Mesenchymal stem cell (in vitro differentiated cells and primary cell): ENCODE measurements at regions not wholly inside any gene's neighbourhood (a gene's known extent, or its start where the extent isn't known, plus 50 kb on each side); places are given as distances from the start of the nearest gene placed in this dataset.
"Not testable (repeated sequence)": the region's sequence is repeated elsewhere in the genome, so short reads cannot be mapped to it uniquely, and the experiment has no call there.

Source experiments
- DNase-seq: peaks from one replicate; pipeline ENCODE4 v3.0.0-alpha.2; 2013
- H2AFZ ChIP-seq: one replicate; pipeline ENCODE4 v1.6.1; 2013; ENCODE audit warnings: low read depth, mild to moderate bottlenecking, control low read depth, inconsistent platforms, low read length, moderate library complexity
- H2AK5ac ChIP-seq: 2 replicates; pipeline ENCODE4 v1.6.1; 2013; ENCODE audit warnings: low read length, moderate library complexity, mild to moderate bottlenecking, inconsistent platforms; ENCODE audit not compliant: severe bottlenecking
- H2BK120ac ChIP-seq: one replicate; pipeline ENCODE4 v1.6.1; 2013; ENCODE audit warnings: low read depth, mild to moderate bottlenecking, inconsistent platforms, low read length, moderate library complexity
- H2BK12ac ChIP-seq, 2 experiments: one replicate each; pipeline ENCODE4 v1.6.1; 2013; ENCODE audit warnings: inconsistent platforms in 2 of 2, low read length in 2 of 2, mild to moderate bottlenecking in 2 of 2, moderate library complexity in 2 of 2, control low read depth in 1 of 2
- H2BK15ac ChIP-seq: one replicate; pipeline ENCODE4 v1.6.1; 2013; ENCODE audit warnings: mild to moderate bottlenecking, low read depth, inconsistent platforms; ENCODE audit not compliant: poor library complexity, severe bottlenecking
- H2BK5ac ChIP-seq: 2 replicates; pipeline ENCODE4 v1.6.1; 2013; ENCODE audit warnings: low read depth, mild to moderate bottlenecking, low read length, control low read depth, inconsistent platforms; ENCODE audit not compliant: poor library complexity, severe bottlenecking
- H3K14ac ChIP-seq, 2 experiments: one replicate each; pipeline ENCODE4 v1.6.1; 2013; ENCODE audit warnings: inconsistent platforms in 2 of 2, low read length in 2 of 2, control low read depth in 1 of 2, mild to moderate bottlenecking in 1 of 2, moderate library complexity in 1 of 2
- H3K18ac ChIP-seq, 2 experiments: one replicate each; pipeline ENCODE4 v1.6.1; 2013; ENCODE audit warnings: inconsistent platforms in 2 of 2, low read length in 2 of 2, control low read depth in 1 of 2, low read depth in 1 of 2, mild to moderate bottlenecking in 1 of 2
- H3K23ac ChIP-seq, 2 experiments: one replicate each; pipeline ENCODE4 v1.6.1; 2013; ENCODE audit warnings: inconsistent platforms in 2 of 2, low read length in 2 of 2, mild to moderate bottlenecking in 2 of 2, moderate library complexity in 2 of 2, control low read depth in 1 of 2
- H3K27ac ChIP-seq: 2 replicates; pipeline ENCODE4 v1.5.1; 2013; ENCODE audit warnings: mild to moderate bottlenecking, moderate library complexity, low read length, control low read depth, inconsistent platforms; ENCODE audit not compliant: poor library complexity, severe bottlenecking
- H3K27me3 ChIP-seq, 2 experiments: 2 replicates each; pipeline versions ENCODE4 v1.6.1 to v1.7.0; 2013; ENCODE audit warnings: low read length in 2 of 2, mild to moderate bottlenecking in 2 of 2, moderate library complexity in 2 of 2, control low read depth in 1 of 2, inconsistent platforms in 1 of 2; ENCODE audit not compliant: control insufficient read depth in 1 of 2, insufficient read depth in 1 of 2
- H3K36me3 ChIP-seq, 2 experiments: 2 replicates each; pipeline versions ENCODE4 v1.6.1 to v1.7.0; 2013; ENCODE audit warnings: low read length in 2 of 2, control low read depth in 1 of 2, inconsistent platforms in 1 of 2, low read depth in 1 of 2, mild to moderate bottlenecking in 1 of 2; ENCODE audit not compliant: insufficient read depth in 2 of 2, control insufficient read depth in 1 of 2
- H3K4ac ChIP-seq, 2 experiments: one replicate each; pipeline ENCODE4 v1.6.1; 2013; ENCODE audit warnings: inconsistent platforms in 2 of 2, low read length in 2 of 2, mild to moderate bottlenecking in 2 of 2, moderate library complexity in 2 of 2, control low read depth in 1 of 2, low read depth in 1 of 2
- H3K4me1 ChIP-seq: 2 replicates; pipeline ENCODE4 v1.6.1; 2013; ENCODE audit warnings: low read depth, low read length, control low read depth; ENCODE audit not compliant: control insufficient read depth, insufficient read depth
- H3K4me2 ChIP-seq: 2 replicates; pipeline ENCODE4 v1.6.1; 2013; ENCODE audit warnings: low read length, mild to moderate bottlenecking, inconsistent platforms; ENCODE audit not compliant: poor library complexity, severe bottlenecking
- H3K4me3 ChIP-seq, 2 experiments: 2 replicates each; pipeline versions ENCODE4 v1.5.1 to v1.7.0; 2013; ENCODE audit warnings: low read length in 2 of 2, mild to moderate bottlenecking in 2 of 2, control low read depth in 1 of 2, low read depth in 1 of 2; ENCODE audit not compliant: insufficient read depth in 1 of 2
- H3K79me1 ChIP-seq: replicated peaks from 2 replicates; pipeline ENCODE4 v1.6.1; 2013; ENCODE audit warnings: mild to moderate bottlenecking, control low read depth, low read length, inconsistent platforms; ENCODE audit not compliant: poor library complexity, severe bottlenecking
- H3K9ac ChIP-seq: 2 replicates; pipeline ENCODE4 v1.7.0; 2013; ENCODE audit warnings: mild to moderate bottlenecking, low read length, moderate library complexity
- H3K9me3 ChIP-seq: 2 replicates; pipeline ENCODE4 v1.7.0; 2013; ENCODE audit warnings: mild to moderate bottlenecking, low read length; ENCODE audit not compliant: control insufficient read depth
- H4K8ac ChIP-seq: one replicate; pipeline ENCODE4 v1.6.1; 2013; ENCODE audit warnings: inconsistent platforms, mild to moderate bottlenecking, low read length, moderate library complexity
- H4K91ac ChIP-seq: one replicate; pipeline ENCODE4 v1.6.1; 2013; ENCODE audit warnings: mild to moderate bottlenecking, low read length, inconsistent platforms
- WGBS: methylation state at CpG from one replicate; pipeline ENCODE4 v1.1.7; 2013; ENCODE audit warnings: mixed read lengths; 5-methylcytosine and 5-hydroxymethylcytosine counted together

GRCh38 chr5:36507332-36507952 lies 99.0 kb upstream of the SLC1A3 start:
- Histone ChIP-seq H2AK5ac (no peak overlapping the region), H3K4me2 (no peak overlapping the region), H3K79me1 (no peaks in the 10 kb centered on the region), H3K4me1 (peaks cover 3% of the 10 kb centered on the region), H3K9ac (peak overlapping the region; percentile 30), H2BK15ac (no peak overlapping the region), H3K36me3 (no peaks in the 10 kb centered on the region), H2BK12ac (no peak overlapping the region), H3K9me3 (no peaks in the 10 kb centered on the region), H3K23ac (no peak overlapping the region), H3K18ac (no peak overlapping the region), H4K91ac (no peak overlapping the region), H2BK120ac (no peak overlapping the region), H2AFZ (no peak overlapping the region), H3K14ac (no peak overlapping the region), H3K27ac (no peak overlapping the region), H2BK5ac (no peak overlapping the region), H3K4ac (no peak overlapping the region), H3K27me3 (no peaks in the 10 kb centered on the region), H3K4me3 (no peak overlapping the region), H4K8ac (no peak overlapping the region)
- WGBS, result 61% methylated on average over 5 of the region's 6 CpGs
- DNase-seq, result peak; percentile 62

- not testable (repeated sequence) for H2BK12ac ChIP-seq, H3K18ac ChIP-seq, H3K9ac ChIP-seq, H4K91ac ChIP-seq, H3K4ac ChIP-seq, H3K4me1 ChIP-seq, H2BK5ac ChIP-seq, H3K27ac ChIP-seq, H3K23ac ChIP-seq, H2BK15ac ChIP-seq, H3K14ac ChIP-seq, H3K4me2 ChIP-seq, H3K9me3 ChIP-seq, H4K8ac ChIP-seq, H3K4me3 ChIP-seq, H3K36me3 ChIP-seq, H3K79me1 ChIP-seq, H3K27me3 ChIP-seq, H2BK120ac ChIP-seq, H2AK5ac ChIP-seq, DNase-seq, H2AFZ ChIP-seq
- 64% methylated on average over 5 of the region's 5 CpGs for WGBS
Observed at GRCh38 chr5:36508331-36508730, 98.1 kb upstream of the SLC1A3 start.

- DNase-seq, H2BK12ac ChIP-seq, H2BK120ac ChIP-seq, H2AK5ac ChIP-seq, H2BK5ac ChIP-seq, H3K27ac ChIP-seq, H3K4me2 ChIP-seq, H3K14ac ChIP-seq, H3K9me3 ChIP-seq, H2AFZ ChIP-seq, H4K91ac ChIP-seq, H3K9ac ChIP-seq, H3K23ac ChIP-seq, H3K27me3 ChIP-seq, H3K36me3 ChIP-seq, H3K4ac ChIP-seq, H3K18ac ChIP-seq, H2BK15ac ChIP-seq, H4K8ac ChIP-seq, H3K79me1 ChIP-seq, H3K4me1 ChIP-seq, H3K4me3 ChIP-seq: not testable (repeated sequence)
- 90% methylated on average over 3 of the region's 3 CpGs for WGBS
Observed at GRCh38 chr5:36513647-36514046, 92.8 kb upstream of the SLC1A3 start.

- no peaks in the 10 kb centered on the region for H3K36me3 ChIP-seq
- H3K14ac ChIP-seq, result no peak overlapping the region
- no peak overlapping the region for H2BK15ac ChIP-seq
- H2AFZ ChIP-seq, result no peak overlapping the region
- no peak overlapping the region for H4K8ac ChIP-seq
- H3K27ac ChIP-seq, result no peak overlapping the region
- 100% methylated on average over 1 of the region's 2 CpGs for WGBS
- H3K4me1 ChIP-seq, result peaks cover 4% of the 10 kb centered on the region
- H2BK120ac ChIP-seq, result no peak overlapping the region
- no peak overlapping the region for H3K9ac ChIP-seq
- H3K18ac ChIP-seq, result no peak overlapping the region
- no peak overlapping the region for H2AK5ac ChIP-seq
- no peak overlapping the region for H2BK12ac ChIP-seq
- H3K79me1 ChIP-seq, result no peaks in the 10 kb centered on the region
- no peak overlapping the region for H4K91ac ChIP-seq
- no peak for DNase-seq
- no peak overlapping the region for H3K4ac ChIP-seq
- H3K4me2 ChIP-seq, result no peak overlapping the region
- H3K4me3 ChIP-seq, result no peak overlapping the region
- H2BK5ac ChIP-seq, result no peak overlapping the region
- H3K9me3 ChIP-seq, result no peaks in the 10 kb centered on the region
- H3K23ac ChIP-seq, result no peak overlapping the region
- H3K27me3 ChIP-seq, result no peaks in the 10 kb centered on the region
Observed at GRCh38 chr5:36519881-36520280, 86.5 kb upstream of the SLC1A3 start.
